T-cell (primary cell): ENCODE measurements at regions not wholly inside any gene's neighbourhood (a gene's known extent, or its start where the extent isn't known, plus 50 kb on each side); places are given as distances from the start of the nearest gene placed in this dataset.
"Not testable (repeated sequence)": the region's sequence is repeated elsewhere in the genome, so short reads cannot be mapped to it uniquely, and the experiment has no call there.

Experiments used
- ATAC-seq, 4 experiments: fragments of 200-7000 bp in 3 of 4; fragments of 150-1000 bp in 1 of 4; cut with Tn5 transposase; replicated peaks in 1 of 4; 1 replicate in 3 of 4; 2 replicates in 1 of 4; pipeline ENCODE4 v1.10.0; 2021; ENCODE audit warnings: moderate library complexity in 3 of 4, mild to moderate bottlenecking in 2 of 4, moderate number of reproducible peaks in 1 of 4
- CTCF ChIA-PET, 2 donors: fragments of 300-600 bp; sonication (Branson Sonifier 250); formaldehyde crosslinking; loops; one replicate each; lab custom pipeline; 2022; ENCODE audit warnings: antibody characterized with exemption in 2 of 2; lab: Charles Lee
- POLR2A ChIA-PET, 2 donors: fragments of 300-600 bp; sonication (Branson Sonifier 250); formaldehyde crosslinking; loops; one replicate each; lab custom pipeline; 2022; ENCODE audit warnings: antibody characterized with exemption in 2 of 2; lab: Charles Lee
- DNase-seq, 35 experiments: peaks; one replicate each; pipeline versions ENCODE4 v3.0.0 to v3.0.0-alpha.2; 2013 to 2023
- H3K27ac ChIP-seq: one replicate; pipeline ENCODE4 v1.5.1; 2013; ENCODE audit warnings: low read length
- H3K27me3 ChIP-seq, 2 experiments: replicated peaks in 1 of 2; 1 replicate in 1 of 2; 2 replicates in 1 of 2; pipeline versions ENCODE4 v1.6.1 to v1.7.0; 2013; ENCODE audit warnings: low read length in 1 of 2, mixed read lengths in 1 of 2; ENCODE audit not compliant: control insufficient read depth in 2 of 2, insufficient read depth in 2 of 2; ENCODE audit errors: extremely low read depth in 1 of 2
- H3K36me3 ChIP-seq, 2 donors: 1 replicate in 1 of 2; 2 replicates in 1 of 2; pipeline versions ENCODE4 v1.6.1 to v1.7.0; 2013; ENCODE audit warnings: low read length in 1 of 2; ENCODE audit not compliant: control insufficient read depth in 2 of 2, insufficient read depth in 1 of 2; ENCODE audit errors: extremely low read depth in 1 of 2
- H3K4me1 ChIP-seq, 2 experiments: 1 replicate in 1 of 2; 2 replicates in 1 of 2; pipeline versions ENCODE4 v1.6.1 to v1.7.0; 2013; ENCODE audit warnings: low read length in 2 of 2, mixed read lengths in 1 of 2; ENCODE audit not compliant: insufficient read depth in 2 of 2, control insufficient read depth in 1 of 2; ENCODE audit errors: extremely low read depth in 1 of 2
- H3K4me3 ChIP-seq, 2 donors: 1 replicate in 1 of 2; 2 replicates in 1 of 2; pipeline versions ENCODE4 v1.5.1 to v1.7.0; 2013; ENCODE audit warnings: mild to moderate bottlenecking in 2 of 2, low read length in 1 of 2, moderate library complexity in 1 of 2; ENCODE audit not compliant: control insufficient read depth in 1 of 2; ENCODE audit errors: extremely low read depth in 1 of 2
- H3K9me3 ChIP-seq: 2 replicates; pipeline ENCODE4 v1.7.0; 2013
- H3K27ac Mint-ChIP-seq, 2 donors: one replicate each; pipeline ENCODE4 v1.8.0; 2020 to 2021; ENCODE audit warnings: mild to moderate bottlenecking in 2 of 2, mixed read lengths in 2 of 2
- H3K27me3 Mint-ChIP-seq, 2 donors: one replicate each; pipeline ENCODE4 v1.8.0; 2021 to 2022; ENCODE audit warnings: mixed read lengths in 2 of 2
- H3K36me3 Mint-ChIP-seq: one replicate; pipeline ENCODE4 v1.8.0; 2021; ENCODE audit warnings: mixed read lengths
- H3K4me1 Mint-ChIP-seq, 3 donors: one replicate each; pipeline ENCODE4 v1.8.0; 2020 to 2022; ENCODE audit warnings: mixed read lengths in 3 of 3, mild to moderate bottlenecking in 1 of 3
- H3K4me3 Mint-ChIP-seq, 3 donors: one replicate each; pipeline ENCODE4 v1.8.0; 2020 to 2022; ENCODE audit warnings: mild to moderate bottlenecking in 3 of 3, mixed read lengths in 3 of 3, moderate library complexity in 3 of 3
- H3K9me3 Mint-ChIP-seq, 3 donors: one replicate each; pipeline ENCODE4 v1.8.0; 2020 to 2022; ENCODE audit warnings: mixed read lengths in 3 of 3
- WGBS: methylation state at CpG from one replicate; pipeline ENCODE4 v1.1.5; 2013; ENCODE audit warnings: missing lambda C conversion rate; ENCODE audit not compliant: insufficient coverage; 5-methylcytosine and 5-hydroxymethylcytosine counted together

GRCh38 chr6:17214106-17214505 is 67.1 kb upstream of the RBM24 start:
- H3K9me3 Mint-ChIP-seq = peaks cover 0 to 5% (median 0%) of the 10 kb centered on the region in 3 donors
- DNase-seq = no peak
- Histone ChIP-seq H3K27me3 (peaks cover 0 to 7% of the 10 kb centered on the region in 2 experiments), H3K36me3 (no peaks in the 10 kb centered on the region), H3K27ac (no peak overlapping the region), H3K9me3 (no peaks in the 10 kb centered on the region), H3K4me3 (no peak overlapping the region), H3K4me1 (no peaks in the 10 kb centered on the region)
- ChIA-PET POLR2A (no interaction called here), CTCF (interaction anchor here in 1 of 2 donors (0.7 kb wide), 1 partner anchor 570 kb away, joined by 4 read pairs; no protein-coding TSS in a partner anchor)
- no peaks in the 10 kb centered on the region for H3K36me3 Mint-ChIP-seq
- no peaks in the 10 kb centered on the region for H3K4me1 Mint-ChIP-seq
- 77% methylated on average over 6 of the region's 9 CpGs for WGBS
- no peak overlapping the region for H3K27ac Mint-ChIP-seq
- H3K4me3 Mint-ChIP-seq = no peak overlapping the region
- no peak for ATAC-seq
- peaks cover 7% of the 10 kb centered on the region in 2 donors for H3K27me3 Mint-ChIP-seq

- H3K9me3 ChIP-seq, H3K36me3 Mint-ChIP-seq, H3K27me3 ChIP-seq, POLR2A ChIA-PET, H3K4me3 Mint-ChIP-seq, H3K9me3 Mint-ChIP-seq, ATAC-seq, H3K4me1 Mint-ChIP-seq, H3K4me3 ChIP-seq, H3K36me3 ChIP-seq, CTCF ChIA-PET, DNase-seq, H3K27ac Mint-ChIP-seq, H3K27ac ChIP-seq, H3K4me1 ChIP-seq: not testable (repeated sequence)
- WGBS = 96% methylated on average over 3 of the region's 10 CpGs
- peaks cover 10 to 16% of the 10 kb centered on the region in 2 donors for H3K27me3 Mint-ChIP-seq
Measured at GRCh38 chr6:17216972-17217371, 64.2 kb upstream of the RBM24 start.

GRCh38 chr6:17218023-17218748 is 63.0 kb upstream of the RBM24 start:
- H3K4me1 ChIP-seq = no peaks in the 10 kb centered on the region
- Mint-ChIP-seq H3K27ac (no peak overlapping the region), H3K27me3 (peaks cover 10 to 16% of the 10 kb centered on the region in 2 donors), H3K4me3 (no peak overlapping the region), H3K4me1 (no peaks in the 10 kb centered on the region), H3K36me3 (no peaks in the 10 kb centered on the region), H3K9me3 (peaks cover 0 to 5% (median 0%) of the 10 kb centered on the region in 3 donors)
- CTCF ChIA-PET = no interaction called here
- H3K9me3 ChIP-seq = no peaks in the 10 kb centered on the region
- POLR2A ChIA-PET = interaction anchor here in 1 of 2 donors (0.7 kb wide), 1 partner anchor 592 kb away, joined by 3 read pairs; no protein-coding TSS in a partner anchor
- H3K36me3 ChIP-seq = no peaks in the 10 kb centered on the region
- H3K27ac ChIP-seq = no peak overlapping the region
- WGBS = 49% methylated on average over 3 of the region's 6 CpGs
- no peak for DNase-seq
- H3K4me3 ChIP-seq = no peak overlapping the region
- H3K27me3 ChIP-seq = peaks cover 0 to 2% of the 10 kb centered on the region in 2 experiments
- no peak for ATAC-seq

GRCh38 chr6:17218749-17219093 is 62.4 kb upstream of the RBM24 start:
- Histone ChIP-seq H3K4me1 (no peaks in the 10 kb centered on the region), H3K27me3 (peaks cover 0 to 2% of the 10 kb centered on the region in 2 experiments), H3K9me3 (no peaks in the 10 kb centered on the region), H3K4me3 (no peak overlapping the region), H3K36me3 (no peaks in the 10 kb centered on the region), H3K27ac (no peak overlapping the region)
- ChIA-PET POLR2A (interaction anchor here in 1 of 2 donors (0.7 kb wide), 1 partner anchor 593 kb away, joined by 3 read pairs; no protein-coding TSS in a partner anchor), CTCF (no interaction called here)
- H3K36me3 Mint-ChIP-seq = no peaks in the 10 kb centered on the region
- no peak overlapping the region for H3K27ac Mint-ChIP-seq
- peaks cover 0 to 5% (median 0%) of the 10 kb centered on the region in 3 donors for H3K9me3 Mint-ChIP-seq
- H3K4me3 Mint-ChIP-seq = no peak overlapping the region
- peaks cover 10 to 16% of the 10 kb centered on the region in 2 donors for H3K27me3 Mint-ChIP-seq
- no peaks in the 10 kb centered on the region for H3K4me1 Mint-ChIP-seq
- ATAC-seq = no peak
- no peak for DNase-seq
- 50% methylated on average over 1 of the region's 1 CpG for WGBS

- H3K4me3 ChIP-seq = no peak overlapping the region
- Mint-ChIP-seq H3K4me3 (no peak overlapping the region), H3K27me3 (peaks cover 10 to 16% of the 10 kb centered on the region in 2 donors), H3K9me3 (peaks cover 0 to 5% (median 0%) of the 10 kb centered on the region in 3 donors), H3K4me1 (no peaks in the 10 kb centered on the region), H3K36me3 (no peaks in the 10 kb centered on the region), H3K27ac (no peak overlapping the region)
- H3K27ac ChIP-seq = no peak overlapping the region
- POLR2A ChIA-PET = no interaction called here
- no peaks in the 10 kb centered on the region for H3K36me3 ChIP-seq
- peaks cover 0 to 2% of the 10 kb centered on the region in 2 experiments for H3K27me3 ChIP-seq
- CTCF ChIA-PET = no interaction called here
- ATAC-seq (no peak), DNase-seq (no peak)
- no peaks in the 10 kb centered on the region for H3K9me3 ChIP-seq
- WGBS = 95% methylated on average over 4 of the region's 5 CpGs
- H3K4me1 ChIP-seq = no peaks in the 10 kb centered on the region
Measured at GRCh38 chr6:17219098-17219497, 62.1 kb upstream of the RBM24 start.

- ATAC-seq (no peak), DNase-seq (no peak)
- 47% methylated on average over 6 of the region's 12 CpGs for WGBS
- ChIA-PET POLR2A (no interaction called here), CTCF (interaction anchor here in 1 of 2 donors (0.7 kb wide), 1 partner anchor 730 kb away, joined by 3 read pairs; no protein-coding TSS in a partner anchor)
- Histone ChIP-seq H3K36me3 (no peaks in the 10 kb centered on the region), H3K4me3 (no peak overlapping the region), H3K27me3 (peaks cover 0 to 2% of the 10 kb centered on the region in 2 experiments), H3K27ac (no peak overlapping the region), H3K4me1 (no peaks in the 10 kb centered on the region), H3K9me3 (no peaks in the 10 kb centered on the region)
- no peak overlapping the region for H3K4me3 Mint-ChIP-seq
- H3K27ac Mint-ChIP-seq = no peak overlapping the region
- peaks cover 10 to 16% of the 10 kb centered on the region in 2 donors for H3K27me3 Mint-ChIP-seq
- no peaks in the 10 kb centered on the region for H3K36me3 Mint-ChIP-seq
- H3K9me3 Mint-ChIP-seq = peaks cover 0 to 5% (median 0%) of the 10 kb centered on the region in 3 donors
- no peaks in the 10 kb centered on the region for H3K4me1 Mint-ChIP-seq
Measured at GRCh38 chr6:17220040-17220910, 60.9 kb upstream of the RBM24 start.
